Transverse colon (tissue), 4 donors: ENCODE measurements at regions not wholly inside any gene's neighbourhood (a gene's known extent, or its start where the extent isn't known, plus 50 kb on each side); places are given as distances from the start of the nearest gene placed in this dataset.

Experiments
- DNase-seq: peaks from one replicate; pipeline ENCODE4 v3.0.0-alpha.2; 2019
- H3K27ac ChIP-seq, 4 donors: fragments of 200-600 bp; sonication (generic); 2 replicates each; pipeline ENCODE4 v1.5.1; 2016 to 2018; ENCODE audit warnings: inconsistent platforms in 4 of 4
- H3K27me3 ChIP-seq: fragments of 200-600 bp; sonication (generic); 2 replicates; pipeline ENCODE4 v1.5.1; 2017; ENCODE audit warnings: inconsistent platforms
- H3K36me3 ChIP-seq, 4 donors: fragments of 200-600 bp; sonication (generic); 2 replicates each; pipeline ENCODE4 v1.5.1; 2017 to 2019; ENCODE audit warnings: inconsistent platforms in 4 of 4
- H3K4me1 ChIP-seq, 4 donors: fragments of 200-600 bp; sonication (generic); 2 replicates each; pipeline ENCODE4 v1.5.1; 2017 to 2020; ENCODE audit warnings: inconsistent platforms in 4 of 4
- H3K4me3 ChIP-seq, 4 donors: fragments of 200-600 bp; sonication (generic); 1 replicate in 1 of 4; 2 replicates in 3 of 4; pipeline versions ENCODE4 v1.5.1 to v1.6.1; 2017 to 2019; ENCODE audit warnings: inconsistent platforms in 4 of 4
- H3K9me3 ChIP-seq, 2 donors: fragments of 200-600 bp; sonication (generic); 2 replicates each; pipeline ENCODE4 v1.5.1; 2017 to 2019; ENCODE audit warnings: inconsistent platforms in 2 of 2
- CTCF ChIP-seq, 5 experiments: fragments of 200-600 bp in 3 of 5; fragments of 450-650 bp in 2 of 5; sonication (generic) in 3 of 5; IDR thresholded peaks; 1 replicate in 2 of 5; 2 replicates in 3 of 5; pipeline ENCODE4 v1.5.1; 2016 to 2017; ENCODE audit warnings: antibody characterized with exemption in 5 of 5, inconsistent platforms in 3 of 5, mild to moderate bottlenecking in 2 of 5, moderate library complexity in 1 of 5
- EP300 ChIP-seq: sonication (generic); formaldehyde crosslinking; IDR thresholded peaks from one replicate; pipeline ENCODE4 v1.6.1; 2017; ENCODE audit warnings: antibody characterized with exemption, low read depth
- POLR2A ChIP-seq: fragments of 450-650 bp; IDR thresholded peaks from one replicate; pipeline ENCODE4 v1.6.1; 2016; ENCODE audit warnings: antibody characterized with exemption, mild to moderate bottlenecking, moderate library complexity
- POLR2AphosphoS5 ChIP-seq, 3 donors: sonication (generic); formaldehyde crosslinking; IDR thresholded peaks; one replicate each; pipeline ENCODE4 v1.6.1; 2016; ENCODE audit warnings: antibody characterized with exemption in 3 of 3
- WGBS, 2 donors: methylation state at CpG; one replicate each; pipeline ENCODE4 v1.1.5; 2018; ENCODE audit warnings: low coverage in 1 of 2; 5-methylcytosine and 5-hydroxymethylcytosine counted together
- in situ Hi-C, 4 donors: fragments of 200-750 bp; cut with MboI; loops; one replicate each; pipeline versions ENCODE4 v1.15.0 to v1.15.1; 2017; ENCODE audit warnings: low sequenced_read_pairs in 3 of 4, low pct_ligation_motif_present in 1 of 4, low pct_unique_long_range_greater_than_20kb in 1 of 4
- intact Hi-C: fragments of 100-400 bp; cut with DNase I; formaldehyde crosslinking; loops from one replicate; pipeline ENCODE4 v1.15.1; 2023; ENCODE audit warnings: low total_unique reads

- intact Hi-C loops = no loop called here
- 7% methylated on average over 14 of the region's 14 CpGs; no CpG with 5 or more reads in 1 of the 2 donors for WGBS, 2 donors
- no peak overlapping the region for H3K27ac ChIP-seq
- no peaks in the 10 kb centered on the region for H3K36me3 ChIP-seq
- H3K4me3 ChIP-seq = no peak overlapping the region
- no peaks in the 10 kb centered on the region for H3K9me3 ChIP-seq
- H3K27me3 ChIP-seq = peaks cover 61% of the 10 kb centered on the region
- in situ Hi-C loops = no loop called here
- peaks cover 0 to 6% (median 0%) of the 10 kb centered on the region in 4 donors for H3K4me1 ChIP-seq
- TF ChIP-seq POLR2AphosphoS5 (IDR thresholded peaks at IDR 0.05) (no peak), CTCF (IDR thresholded peaks at IDR 0.05) (peak in 4 of 5 experiments; percentile 17 to 47 (median 31)), POLR2A (no peak), EP300 (no peak)
- DNase-seq = no peak
Observed at GRCh38 chr17:79188048-79188447, 113.4 kb downstream of the ENGASE start.

GRCh38 chr17:79187186-79187585 lies 112.6 kb downstream of the ENGASE start:
- no peaks in the 10 kb centered on the region for H3K9me3 ChIP-seq
- WGBS, 2 donors = 76% methylated on average over 12 of the region's 12 CpGs; no CpG with 5 or more reads in 1 of the 2 donors
- no peaks in the 10 kb centered on the region for H3K36me3 ChIP-seq
- no peak overlapping the region for H3K27ac ChIP-seq
- no peak overlapping the region for H3K4me3 ChIP-seq
- in situ Hi-C loops = no loop called here
- H3K4me1 ChIP-seq = peaks cover 0 to 6% (median 0%) of the 10 kb centered on the region in 4 donors
- DNase-seq = no peak
- peaks cover 60% of the 10 kb centered on the region for H3K27me3 ChIP-seq
- no peak for TF ChIP-seq CTCF (IDR thresholded peaks at IDR 0.05)
- TF ChIP-seq POLR2AphosphoS5 (IDR thresholded peaks at IDR 0.05) = no peak
- no peak for TF ChIP-seq POLR2A
- no peak for TF ChIP-seq EP300
- intact Hi-C loops = no loop called here

GRCh38 chr17:79186406-79186805 lies 111.8 kb downstream of the ENGASE start:
- H3K27me3 ChIP-seq = peaks cover 60% of the 10 kb centered on the region
- intact Hi-C loops = no loop called here
- TF ChIP-seq CTCF (IDR thresholded peaks at IDR 0.05) = no peak
- no peak for TF ChIP-seq POLR2AphosphoS5 (IDR thresholded peaks at IDR 0.05)
- TF ChIP-seq EP300 = no peak
- no peak for TF ChIP-seq POLR2A
- 67% methylated on average over 10 of the region's 10 CpGs; no CpG with 5 or more reads in 1 of the 2 donors for WGBS, 2 donors
- H3K36me3 ChIP-seq = no peaks in the 10 kb centered on the region
- H3K4me1 ChIP-seq = peaks cover 0 to 6% (median 0%) of the 10 kb centered on the region in 4 donors
- in situ Hi-C loops = no loop called here
- DNase-seq = no peak
- H3K27ac ChIP-seq = no peak overlapping the region
- no peaks in the 10 kb centered on the region for H3K9me3 ChIP-seq
- H3K4me3 ChIP-seq = no peak overlapping the region

- TF ChIP-seq CTCF (IDR thresholded peaks at IDR 0.05) (no peak), EP300 (no peak), POLR2A (no peak), POLR2AphosphoS5 (IDR thresholded peaks at IDR 0.05) (no peak)
- DNase-seq = no peak
- H3K9me3 ChIP-seq = no peaks in the 10 kb centered on the region
- 67% methylated on average over 4 of the region's 4 CpGs; no CpG with 5 or more reads in 1 of the 2 donors for WGBS, 2 donors
- in situ Hi-C loops (no loop called here), intact Hi-C loops (no loop called here)
- H3K27me3 ChIP-seq = peaks cover 52% of the 10 kb centered on the region
- no peaks in the 10 kb centered on the region for H3K36me3 ChIP-seq
- no peak overlapping the region for H3K4me3 ChIP-seq
- H3K27ac ChIP-seq = no peak overlapping the region
- peaks cover 0 to 6% (median 0%) of the 10 kb centered on the region in 4 donors for H3K4me1 ChIP-seq
Observed at GRCh38 chr17:79185671-79186070, 111.0 kb downstream of the ENGASE start.
